ENCODE measurements at regions not wholly inside any gene's neighbourhood (a gene's known extent, or its start where the extent isn't known, plus 50 kb on each side); places are given as distances from the start of the nearest gene placed in this dataset.

DNA sequence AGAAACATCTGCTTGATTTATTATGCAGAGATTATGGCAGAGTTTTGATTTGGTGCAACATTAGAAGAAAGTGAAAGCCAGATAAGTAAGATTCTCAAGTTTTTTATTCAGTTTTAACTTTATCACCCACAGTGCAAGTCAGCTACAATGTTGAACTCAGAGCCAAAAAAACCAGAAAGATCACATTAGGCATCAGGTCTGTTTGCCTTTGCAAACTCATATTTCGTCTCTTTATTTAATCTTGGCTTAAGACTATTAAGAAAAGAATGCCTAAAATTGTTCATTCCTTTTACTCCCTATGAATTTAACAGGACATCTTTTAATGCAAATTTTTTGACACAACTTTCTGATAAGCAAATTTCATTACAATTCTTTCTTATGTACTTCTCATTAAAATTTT lies 76.0 kb upstream of the TMEM26 start:
- TF ChIP-seq CTCF (IDR thresholded peaks at IDR 0.05; ENCODE audit: low read depth, low read length) (no peak), POLR2A (IDR thresholded peaks at IDR 0.05; ENCODE audit: extremely low read depth, insufficient read length) (no peak), MYC (IDR thresholded peaks at IDR 0.05; ENCODE audit: low read depth, low read length) (no peak)

All from NB4 (cell line).